ENCODE measurements at regions not wholly inside any gene's neighbourhood (a gene's known extent, or its start where the extent isn't known, plus 50 kb on each side); places are given as distances from the start of the nearest gene placed in this dataset.

DNA sequence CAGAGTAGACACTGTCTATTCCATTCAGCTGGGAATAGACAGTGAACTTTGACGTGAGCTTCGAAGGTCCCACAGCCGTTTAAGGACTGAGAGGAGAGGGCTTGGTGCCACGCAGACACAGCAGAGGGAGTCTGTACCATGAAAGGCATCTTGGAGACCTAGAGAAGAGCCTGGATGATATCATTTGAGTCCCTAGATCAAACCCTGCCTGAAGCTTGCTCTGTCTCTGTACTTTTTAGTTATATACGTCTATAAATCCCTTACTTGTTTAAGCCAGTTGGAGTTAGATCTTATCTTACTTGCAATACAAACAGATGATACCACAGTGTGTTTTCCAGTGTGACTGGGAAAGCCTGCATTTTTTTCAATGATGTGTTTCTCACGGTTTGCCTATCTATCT, 128.9 kb upstream of the RTL1 start:
- Histone ChIP-seq H2AFZ (ENCODE audit: low read depth, low read length, poor library complexity, severe bottlenecking) (no peak overlapping the region), H3K9me2 (ENCODE audit: insufficient read depth) (no peaks in the 10 kb centered on the region), H3K27ac (ENCODE audit: low read depth, low read length) (no peak overlapping the region), H3K79me2 (ENCODE audit: insufficient read depth, low read length) (no peaks in the 10 kb centered on the region), H3K4me1 (ENCODE audit: control insufficient read depth in 1 of 2, insufficient read depth in 2 of 2, low read length in 2 of 2) (no peaks in the 10 kb centered on the region), H3K9me3 (ENCODE audit: control insufficient read depth in 1 of 2, insufficient read depth in 1 of 2, low read depth in 1 of 2, low read length in 2 of 2) (no peaks in the 10 kb centered on the region), H3K4me2 (ENCODE audit: low read length) (no peak overlapping the region), H3K4me3 (replicated peaks in 1 of 2; ENCODE audit: low read depth in 1 of 2, low read length in 2 of 2) (no peak overlapping the region), H4K20me1 (ENCODE audit: insufficient read depth) (no peaks in the 10 kb centered on the region), H3K27me3 (ENCODE audit: insufficient read depth, low read length) (no peaks in the 10 kb centered on the region), H3K36me3 (ENCODE audit: control insufficient read depth in 1 of 2, insufficient read depth in 2 of 2, low read length in 2 of 2) (no peaks in the 10 kb centered on the region), H3K9ac (ENCODE audit: low read length) (no peak overlapping the region)
- intact Hi-C loops (cut with micrococcal nuclease): no loop called here
- ChIA-PET RAD21 (ENCODE audit: low non-redundant PET in 1 of 2, low total read pairs in 2 of 2, uncharacterized antibody in 2 of 2, unreplicated experiment in 2 of 2) (no interaction called here), CTCF (no interaction called here), POLR2A (no interaction called here)
- no peak for TF ChIP-seq EGR1 (IDR thresholded peaks at IDR 0.05; ENCODE audit: low read depth)
- TF ChIP-seq YY1 (IDR thresholded peaks at IDR 0.05; ENCODE audit: extremely low read depth, insufficient replicate concordance, low read depth, low read length): no peak
- TF ChIP-seq CTCF (IDR thresholded peaks at IDR 0.05 in 2 of 3, conservative IDR thresholded peaks at IDR 0.05 in 1 of 3; ENCODE audit: borderline replicate concordance in 1 of 3, insufficient read depth in 1 of 3, low read depth in 2 of 3, low read length in 2 of 3): no peak
- no peak for TF ChIP-seq ATF3 (IDR thresholded peaks at IDR 0.05)
- TF ChIP-seq EZH2phosphoT487 (IDR thresholded peaks at IDR 0.05; ENCODE audit: borderline replicate concordance): no peak
- TF ChIP-seq POLR2A (IDR thresholded peaks at IDR 0.05; ENCODE audit: borderline replicate concordance, extremely low read depth, insufficient read depth, insufficient read length): no peak
- TF ChIP-seq POLR2AphosphoS5 (IDR thresholded peaks at IDR 0.05; ENCODE audit: low read depth, low read length): no peak
- no peak for TF ChIP-seq FOSL1 (IDR thresholded peaks at IDR 0.05; ENCODE audit: low read depth)
- TF ChIP-seq TCF7L2 (IDR thresholded peaks at IDR 0.05; ENCODE audit: borderline replicate concordance, extremely low read depth, insufficient read depth, insufficient read length): no peak
- no peak for TF ChIP-seq ZFX (IDR thresholded peaks at IDR 0.05)
- TF ChIP-seq, protein P1, sequence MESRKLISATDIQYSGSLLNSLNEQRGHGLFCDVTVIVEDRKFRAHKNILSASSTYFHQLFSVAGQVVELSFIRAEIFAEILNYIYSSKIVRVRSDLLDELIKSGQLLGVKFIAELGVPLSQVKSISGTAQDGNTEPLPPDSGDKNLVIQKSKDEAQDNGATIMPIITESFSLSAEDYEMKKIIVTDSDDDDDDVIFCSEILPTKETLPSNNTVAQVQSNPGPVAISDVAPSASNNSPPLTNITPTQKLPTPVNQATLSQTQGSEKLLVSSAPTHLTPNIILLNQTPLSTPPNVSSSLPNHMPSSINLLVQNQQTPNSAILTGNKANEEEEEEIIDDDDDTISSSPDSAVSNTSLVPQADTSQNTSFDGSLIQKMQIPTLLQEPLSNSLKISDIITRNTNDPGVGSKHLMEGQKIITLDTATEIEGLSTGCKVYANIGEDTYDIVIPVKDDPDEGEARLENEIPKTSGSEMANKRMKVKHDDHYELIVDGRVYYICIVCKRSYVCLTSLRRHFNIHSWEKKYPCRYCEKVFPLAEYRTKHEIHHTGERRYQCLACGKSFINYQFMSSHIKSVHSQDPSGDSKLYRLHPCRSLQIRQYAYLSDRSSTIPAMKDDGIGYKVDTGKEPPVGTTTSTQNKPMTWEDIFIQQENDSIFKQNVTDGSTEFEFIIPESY (IDR thresholded peaks at IDR 0.05; ENCODE audit: extremely low read depth, insufficient replicate concordance, low read length): no peak
- no peak for TF ChIP-seq CEBPB (IDR thresholded peaks at IDR 0.05; ENCODE audit: low read depth)
- no peak for TF ChIP-seq JUND (IDR thresholded peaks at IDR 0.05)
- no peak for TF ChIP-seq ELF1 (IDR thresholded peaks at IDR 0.05; ENCODE audit: borderline replicate concordance, low read depth)
- no peak for TF ChIP-seq SRF (IDR thresholded peaks at IDR 0.05; ENCODE audit: low read depth)
- DNase-seq (ENCODE audit: low read depth, low spot score) (no peak), ATAC-seq (no peak)
- BruUV-seq (replicated peaks): no TSS peak
